Osteoblast (primary cell): ENCODE measurements at regions not wholly inside any gene's neighbourhood (a gene's known extent, or its start where the extent isn't known, plus 50 kb on each side); places are given as distances from the start of the nearest gene placed in this dataset.

Experiments
- DNase-seq: peaks from one replicate; pipeline ENCODE4 v3.0.0; 2011; ENCODE audit warnings: low spot score, mixed read lengths; ENCODE audit not compliant: insufficient read length; ENCODE audit errors: missing footprints
- H2AFZ ChIP-seq: 2 replicates; pipeline ENCODE4 v1.6.0; 2011; ENCODE audit warnings: mild to moderate bottlenecking, low read length
- H3K27ac ChIP-seq: 2 replicates; pipeline ENCODE4 v1.5.1; 2011; ENCODE audit warnings: mild to moderate bottlenecking, low read depth, low read length, moderate library complexity
- H3K27me3 ChIP-seq: 2 replicates; pipeline ENCODE4 v1.6.0; 2012; ENCODE audit warnings: mild to moderate bottlenecking, control low read depth, inconsistent platforms, low read length, moderate library complexity; ENCODE audit not compliant: insufficient read depth
- H3K36me3 ChIP-seq: 2 replicates; pipeline ENCODE4 v1.5.1; 2011; ENCODE audit warnings: mild to moderate bottlenecking, low read length, control low read depth, moderate library complexity; ENCODE audit not compliant: insufficient read depth
- H3K4me1 ChIP-seq: 2 replicates; pipeline ENCODE4 v1.5.1; 2011; ENCODE audit warnings: mild to moderate bottlenecking, low read length, control low read depth, moderate library complexity; ENCODE audit not compliant: insufficient read depth
- H3K4me2 ChIP-seq: 2 replicates; pipeline ENCODE4 v1.6.0; 2011; ENCODE audit warnings: mild to moderate bottlenecking, low read length; ENCODE audit not compliant: insufficient read depth
- H3K4me3 ChIP-seq: fragments of 200-600 bp; sonication (generic); 3 replicates; pipeline ENCODE4 v1.5.1; 2012; ENCODE audit warnings: mild to moderate bottlenecking, low read length, inconsistent platforms; ENCODE audit not compliant: insufficient read depth
- H3K79me2 ChIP-seq: 2 replicates; pipeline ENCODE4 v1.6.0; 2012; ENCODE audit warnings: mild to moderate bottlenecking, low read length, control low read depth, inconsistent platforms; ENCODE audit not compliant: insufficient read depth
- H3K9me3 ChIP-seq: 2 replicates; pipeline ENCODE4 v1.5.1; 2011; ENCODE audit warnings: low read depth, low read length, control low read depth
- H4K20me1 ChIP-seq: 2 replicates; pipeline ENCODE4 v1.6.0; 2012; ENCODE audit warnings: mild to moderate bottlenecking, low read length, control low read depth; ENCODE audit not compliant: insufficient read depth
- TF ChIP-seq, protein P1 (sequence below): IDR thresholded peaks from 2 replicates; pipeline ENCODE4 v1.5.1; 2011; ENCODE audit warnings: mild to moderate bottlenecking, low read depth, low read length, moderate library complexity; ENCODE audit errors: extremely low read depth

GRCh38 chr6:153218184-153218792 lies 87.2 kb upstream of the RGS17 start:
- H3K9me3 ChIP-seq = no peaks in the 10 kb centered on the region
- no peaks in the 10 kb centered on the region for H4K20me1 ChIP-seq
- DNase-seq = no peak
- no peak overlapping the region for H3K4me2 ChIP-seq
- H2AFZ ChIP-seq = no peak overlapping the region
- H3K27me3 ChIP-seq = no peaks in the 10 kb centered on the region
- no peaks in the 10 kb centered on the region for H3K4me1 ChIP-seq
- TF ChIP-seq, protein P1, sequence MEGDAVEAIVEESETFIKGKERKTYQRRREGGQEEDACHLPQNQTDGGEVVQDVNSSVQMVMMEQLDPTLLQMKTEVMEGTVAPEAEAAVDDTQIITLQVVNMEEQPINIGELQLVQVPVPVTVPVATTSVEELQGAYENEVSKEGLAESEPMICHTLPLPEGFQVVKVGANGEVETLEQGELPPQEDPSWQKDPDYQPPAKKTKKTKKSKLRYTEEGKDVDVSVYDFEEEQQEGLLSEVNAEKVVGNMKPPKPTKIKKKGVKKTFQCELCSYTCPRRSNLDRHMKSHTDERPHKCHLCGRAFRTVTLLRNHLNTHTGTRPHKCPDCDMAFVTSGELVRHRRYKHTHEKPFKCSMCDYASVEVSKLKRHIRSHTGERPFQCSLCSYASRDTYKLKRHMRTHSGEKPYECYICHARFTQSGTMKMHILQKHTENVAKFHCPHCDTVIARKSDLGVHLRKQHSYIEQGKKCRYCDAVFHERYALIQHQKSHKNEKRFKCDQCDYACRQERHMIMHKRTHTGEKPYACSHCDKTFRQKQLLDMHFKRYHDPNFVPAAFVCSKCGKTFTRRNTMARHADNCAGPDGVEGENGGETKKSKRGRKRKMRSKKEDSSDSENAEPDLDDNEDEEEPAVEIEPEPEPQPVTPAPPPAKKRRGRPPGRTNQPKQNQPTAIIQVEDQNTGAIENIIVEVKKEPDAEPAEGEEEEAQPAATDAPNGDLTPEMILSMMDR = no peak
- H3K4me3 ChIP-seq = no peak overlapping the region
- H3K36me3 ChIP-seq = no peaks in the 10 kb centered on the region
- H3K27ac ChIP-seq = no peak overlapping the region
- H3K79me2 ChIP-seq = no peaks in the 10 kb centered on the region

DNA sequence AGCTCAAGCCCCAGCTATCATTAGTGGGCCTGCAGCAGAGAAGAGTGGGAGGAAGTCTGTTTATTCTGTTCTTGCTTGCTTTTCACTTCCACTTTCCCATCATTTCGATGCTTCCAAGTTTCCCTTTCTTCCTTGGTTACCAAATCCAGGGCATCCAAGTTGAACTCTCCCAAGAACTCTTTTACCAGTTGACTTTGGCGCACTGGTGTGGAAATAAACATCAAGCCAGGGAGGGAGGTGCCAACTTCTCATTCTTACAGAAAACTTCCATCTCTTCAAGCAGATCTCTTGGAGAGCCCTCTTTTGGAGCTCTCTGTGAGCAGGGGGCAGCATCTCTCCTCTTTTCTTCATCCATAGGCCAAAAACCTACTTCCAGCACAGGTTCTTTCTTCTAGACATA lies 85.7 kb upstream of the RGS17 start:
- TF ChIP-seq, protein P1 = no peak
- Histone ChIP-seq H3K36me3 (no peaks in the 10 kb centered on the region), H3K27ac (no peak overlapping the region), H3K27me3 (no peaks in the 10 kb centered on the region), H3K79me2 (no peaks in the 10 kb centered on the region), H3K4me3 (no peak overlapping the region), H2AFZ (peak overlapping the region; percentile 21), H4K20me1 (no peaks in the 10 kb centered on the region), H3K4me1 (no peaks in the 10 kb centered on the region), H3K4me2 (no peak overlapping the region), H3K9me3 (no peaks in the 10 kb centered on the region)
- no peak for DNase-seq

DNA sequence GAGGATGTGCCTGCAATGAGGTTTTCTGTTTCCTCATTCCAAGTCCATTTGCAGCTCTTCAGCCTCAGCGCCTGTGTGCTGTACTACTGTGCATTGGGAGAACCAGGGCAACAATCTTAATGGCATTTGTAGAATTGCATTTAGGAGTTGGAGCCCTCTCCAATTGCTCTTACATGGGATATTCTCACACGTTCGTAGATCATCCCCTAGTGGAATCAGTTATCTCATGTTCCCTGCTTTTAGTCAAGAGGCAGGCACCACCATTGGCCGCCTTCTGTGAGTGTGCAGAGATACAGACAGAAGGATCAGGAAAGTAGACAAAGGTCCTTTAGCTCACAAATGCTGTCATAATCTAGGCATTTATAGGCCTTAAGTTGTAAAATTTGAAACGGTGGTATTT lies 84.2 kb upstream of the RGS17 start:
- no peak for DNase-seq
- Histone ChIP-seq H2AFZ (no peak overlapping the region), H3K4me1 (no peaks in the 10 kb centered on the region), H3K27me3 (no peaks in the 10 kb centered on the region), H3K79me2 (no peaks in the 10 kb centered on the region), H3K36me3 (no peaks in the 10 kb centered on the region), H4K20me1 (no peaks in the 10 kb centered on the region), H3K4me3 (no peak overlapping the region), H3K27ac (no peak overlapping the region), H3K4me2 (no peak overlapping the region), H3K9me3 (no peaks in the 10 kb centered on the region)
- TF ChIP-seq, protein P1 = no peak

DNA sequence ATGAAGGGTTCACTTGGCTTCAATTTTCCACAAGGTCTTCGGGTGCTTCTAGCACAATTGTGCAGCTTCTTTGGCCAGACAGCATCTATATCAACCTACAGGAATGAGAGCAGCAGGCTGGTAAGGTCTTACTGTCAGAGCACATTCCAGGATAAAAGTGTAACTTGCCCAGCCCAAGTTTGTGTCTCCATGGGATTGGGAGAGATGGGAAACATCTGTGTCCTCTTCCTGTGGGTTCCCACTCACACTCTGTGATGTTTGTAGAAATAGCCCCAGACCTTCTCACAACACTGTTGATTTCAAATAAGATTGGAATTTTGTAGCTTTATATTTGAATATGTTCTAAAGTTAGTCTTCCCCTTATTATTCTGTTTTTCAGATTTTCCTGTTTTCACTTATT lies 83.4 kb upstream of the RGS17 start:
- no peaks in the 10 kb centered on the region for H3K79me2 ChIP-seq
- H3K27ac ChIP-seq = no peak overlapping the region
- no peaks in the 10 kb centered on the region for H3K9me3 ChIP-seq
- H3K4me2 ChIP-seq = no peak overlapping the region
- H3K27me3 ChIP-seq = no peaks in the 10 kb centered on the region
- H3K4me1 ChIP-seq = no peaks in the 10 kb centered on the region
- no peak overlapping the region for H3K4me3 ChIP-seq
- TF ChIP-seq, protein P1 = no peak
- no peak for DNase-seq
- H2AFZ ChIP-seq = no peak overlapping the region
- H4K20me1 ChIP-seq = no peaks in the 10 kb centered on the region
- no peaks in the 10 kb centered on the region for H3K36me3 ChIP-seq
